ENCODE measurements at regions not wholly inside any gene's neighbourhood (a gene's known extent, or its start where the extent isn't known, plus 50 kb on each side); places are given as distances from the start of the nearest gene placed in this dataset.
"Not testable (repeated sequence)": the region's sequence is repeated elsewhere in the genome, so short reads cannot be mapped to it uniquely, and the experiment has no call there.

GRCh38 chr7:50844861-50845260, 62.2 kb upstream of the GRB10 start:
- TF ChIP-seq CTCF (conservative IDR thresholded peaks at IDR 0.05; ENCODE audit: low read length); EZH2phosphoT487 (IDR thresholded peaks at IDR 0.05; ENCODE audit: borderline replicate concordance): not testable (repeated sequence)

Measured in Loucy (cell line).